ENCODE measurements at regions not wholly inside any gene's neighbourhood (a gene's known extent, or its start where the extent isn't known, plus 50 kb on each side); places are given as distances from the start of the nearest gene placed in this dataset.

- TF ChIP-seq CTCF (IDR thresholded peaks at IDR 0.05) (no peak), EZH2phosphoT487 (IDR thresholded peaks at IDR 0.05) (no peak), EZH2 (IDR thresholded peaks at IDR 0.05) (no peak)
Observed at GRCh38 chr12:115774148-115774895, 503.2 kb downstream of the MED13L start.
